ENCODE measurements at regions not wholly inside any gene's neighbourhood (a gene's known extent, or its start where the extent isn't known, plus 50 kb on each side); places are given as distances from the start of the nearest gene placed in this dataset.
A peak's percentile ranks its signal among the peaks of the same experiment; 100 is the strongest.
"Not testable (repeated sequence)": the region's sequence is repeated elsewhere in the genome, so short reads cannot be mapped to it uniquely, and the experiment has no call there.

- DNase-seq, result no peak
These were observed 408.2 kb upstream of the CBLB start for GRCh38 chr3:106276755-106277612.

- DNase-seq, result no peak
These were observed 408.9 kb upstream of the CBLB start for GRCh38 chr3:106277731-106278130.

- no peak for DNase-seq
These were observed 412.4 kb upstream of the CBLB start for GRCh38 chr3:106281221-106281620.

DNA sequence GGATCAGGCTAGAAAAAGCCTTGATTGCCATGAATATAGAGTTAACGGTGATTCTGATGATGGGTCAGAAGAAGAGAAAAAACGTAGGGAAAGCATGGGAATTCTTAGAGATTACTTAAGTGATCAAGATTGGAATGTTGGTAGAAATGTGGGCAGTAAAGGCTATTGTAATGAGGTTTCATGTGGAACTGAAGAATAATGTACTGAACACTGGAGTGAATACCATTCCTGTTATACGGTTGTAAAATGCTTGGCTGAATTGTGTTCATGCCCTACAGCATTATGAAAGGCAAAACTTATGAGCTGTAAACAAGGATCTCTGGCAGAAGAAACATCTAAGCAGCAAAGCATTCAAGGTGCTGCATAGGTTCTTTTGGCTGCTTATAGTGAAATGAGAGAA is 414.1 kb upstream of the CBLB start:
- no peak for DNase-seq

DNA sequence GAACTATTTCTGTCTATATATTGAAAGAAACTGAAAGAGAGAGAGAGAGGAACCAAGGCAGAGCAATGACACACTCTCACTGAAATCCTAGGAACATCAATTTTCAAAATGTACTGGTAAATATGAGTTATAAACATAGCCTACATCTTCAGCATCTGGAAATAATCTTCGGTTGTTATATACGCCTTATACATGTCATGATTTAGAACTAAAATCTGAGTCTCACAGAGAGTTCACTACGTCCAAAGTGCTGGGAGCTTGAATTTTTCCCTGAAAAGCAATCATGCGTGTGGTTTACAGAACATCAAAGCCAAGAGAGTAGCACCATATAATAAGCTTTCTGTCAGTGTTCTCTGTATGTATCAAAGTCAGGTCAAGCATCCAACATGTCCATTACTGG is 420.0 kb upstream of the CBLB start:
- DNase-seq, result no peak

GRCh38 chr3:106290304-106290997 is 421.6 kb upstream of the CBLB start:
- no peak for DNase-seq

DNA sequence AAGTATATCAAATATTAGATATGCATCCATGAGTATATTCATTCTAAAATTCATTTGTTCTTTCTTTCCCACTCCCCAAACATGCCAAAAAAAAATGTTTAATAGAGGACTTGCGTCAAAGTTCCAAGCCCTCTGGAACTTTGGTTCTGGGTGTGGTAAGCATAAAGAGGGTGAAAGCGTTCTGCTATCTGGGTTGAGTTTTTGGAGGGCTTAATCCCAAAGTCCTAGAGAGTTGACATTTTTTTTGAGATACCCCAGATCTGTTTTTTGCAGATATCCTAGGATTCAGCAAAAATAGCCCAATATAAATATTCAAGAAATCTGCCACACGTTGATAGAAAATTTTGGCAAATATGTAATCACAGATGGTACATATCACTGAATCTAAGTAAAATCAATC is 424.3 kb upstream of the CBLB start:
- DNase-seq, result no peak

- no peak for DNase-seq
These were observed 425.3 kb upstream of the CBLB start for GRCh38 chr3:106294121-106294520.

- DNase-seq, result peak in 1 of 2 experiments; percentile 48
These were observed 427.2 kb upstream of the CBLB start for GRCh38 chr3:106296062-106296461.

GRCh38 chr3:106299300-106300098 is 430.7 kb upstream of the CBLB start:
- DNase-seq, result no peak

- no peak for DNase-seq
These were observed 433.8 kb upstream of the CBLB start for GRCh38 chr3:106302451-106303221.

GRCh38 chr3:106303766-106304165 is 435.0 kb upstream of the CBLB start:
- DNase-seq, result no peak

DNA sequence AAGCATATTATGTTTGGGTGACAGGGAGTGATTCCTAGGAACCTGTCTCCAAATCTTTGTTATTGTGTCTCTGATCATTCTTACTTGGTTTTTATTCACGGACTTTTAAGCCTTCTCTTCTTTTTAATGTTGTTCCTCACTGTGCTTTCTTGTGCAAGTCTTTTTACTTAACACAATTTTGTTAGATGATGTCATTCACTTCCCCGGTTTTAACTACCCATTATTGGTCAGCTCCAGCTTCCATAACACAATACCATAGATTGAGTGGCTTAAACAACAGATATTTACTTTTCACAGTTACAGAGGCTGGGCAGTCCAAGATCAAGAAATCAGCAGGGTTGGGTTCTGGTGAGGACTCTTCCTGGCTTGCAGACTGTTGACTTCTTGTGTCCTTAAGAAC is 436.3 kb upstream of the CBLB start:
- DNase-seq, result no peak

DNA sequence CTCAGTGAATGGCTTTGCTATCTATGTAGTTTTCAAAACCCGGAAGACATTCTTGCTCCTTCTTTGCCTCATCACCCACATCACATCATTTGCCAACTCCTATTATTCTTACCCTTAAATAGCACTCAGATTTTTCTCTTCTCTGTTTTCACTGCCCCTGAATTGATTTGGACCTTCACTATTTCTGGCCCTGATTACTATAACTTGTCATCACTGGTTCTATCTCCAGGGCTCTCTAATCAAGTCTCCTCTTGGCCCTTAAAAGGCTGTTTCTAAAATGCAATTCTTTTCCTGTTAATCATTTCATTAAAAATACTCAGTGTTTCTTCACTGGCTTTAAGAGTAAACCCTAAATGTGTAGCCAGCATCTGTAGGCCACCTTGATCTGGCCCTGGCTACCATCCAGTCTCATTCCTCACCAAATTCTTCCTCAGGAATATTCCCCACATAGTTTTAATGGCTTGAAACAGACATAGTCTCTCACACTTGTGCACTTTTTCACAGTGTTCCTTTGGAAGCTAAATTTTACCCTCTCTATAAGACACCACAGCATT is 437.1 kb upstream of the CBLB start:
- DNase-seq, result no peak

GRCh38 chr3:106309274-106309673 is 440.5 kb upstream of the CBLB start:
- DNase-seq, result no peak

DNA sequence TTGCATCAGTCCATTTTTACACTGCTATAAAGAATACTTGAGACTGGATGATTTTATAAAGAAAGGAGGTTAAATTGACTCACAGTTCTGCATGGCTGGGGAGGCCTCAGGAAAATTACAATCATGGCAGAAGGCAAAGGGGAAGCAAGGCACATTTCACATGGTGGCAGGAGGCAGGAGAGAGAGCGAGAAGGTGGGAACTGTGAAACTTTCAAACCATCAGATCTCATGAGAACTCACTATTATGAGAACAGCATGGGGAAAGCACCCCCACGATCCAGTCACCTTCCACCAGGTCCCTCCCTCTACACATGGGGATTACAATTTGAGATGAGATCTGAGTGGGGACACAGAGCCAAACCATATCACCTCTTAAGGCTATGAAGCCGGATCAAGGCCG is 441.0 kb upstream of the CBLB start:
- DNase-seq, result not testable (repeated sequence)

DNA sequence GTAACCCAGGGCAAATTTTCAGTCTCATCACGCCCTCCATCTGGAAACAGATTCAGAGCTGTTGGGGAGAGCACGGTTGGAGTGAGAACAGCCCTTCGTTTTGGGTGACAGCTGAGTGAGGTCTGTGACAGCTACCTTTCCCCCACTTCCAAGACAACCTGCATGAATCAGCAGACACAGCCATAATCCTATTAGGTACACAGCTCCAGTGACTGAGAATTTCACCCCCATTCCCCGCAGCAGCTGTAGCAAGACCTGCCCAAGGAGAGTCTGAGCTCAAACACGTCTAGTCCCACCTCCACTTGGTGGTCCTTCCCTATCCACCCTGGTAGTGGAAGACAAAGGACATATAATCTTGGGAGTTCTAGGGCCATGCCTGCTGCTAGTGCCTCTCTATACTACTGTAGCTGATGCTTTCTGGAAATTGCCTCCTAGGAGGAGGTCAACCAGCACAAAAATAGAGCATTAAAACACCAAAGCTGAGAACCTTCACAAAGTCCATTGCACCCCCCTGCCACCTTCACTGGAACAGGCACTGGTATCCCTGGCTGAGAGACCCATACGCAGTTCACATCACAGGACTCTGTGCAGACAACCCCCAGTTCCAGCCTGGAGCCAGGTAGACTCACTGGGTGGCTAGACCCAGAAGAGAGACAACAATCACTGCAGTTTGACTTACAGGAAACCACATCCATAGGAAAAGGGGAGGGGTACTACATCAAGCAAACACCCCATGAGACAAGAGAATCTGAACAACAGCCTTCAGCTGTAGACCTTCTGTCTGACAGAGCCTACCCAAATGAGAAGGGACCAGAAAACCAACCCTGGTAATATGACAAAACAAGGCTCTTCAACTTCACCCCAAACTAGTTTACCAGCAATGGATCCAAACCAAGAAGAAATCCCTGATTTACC is 448.6 kb upstream of the CBLB start:
- no peak for DNase-seq

DNA sequence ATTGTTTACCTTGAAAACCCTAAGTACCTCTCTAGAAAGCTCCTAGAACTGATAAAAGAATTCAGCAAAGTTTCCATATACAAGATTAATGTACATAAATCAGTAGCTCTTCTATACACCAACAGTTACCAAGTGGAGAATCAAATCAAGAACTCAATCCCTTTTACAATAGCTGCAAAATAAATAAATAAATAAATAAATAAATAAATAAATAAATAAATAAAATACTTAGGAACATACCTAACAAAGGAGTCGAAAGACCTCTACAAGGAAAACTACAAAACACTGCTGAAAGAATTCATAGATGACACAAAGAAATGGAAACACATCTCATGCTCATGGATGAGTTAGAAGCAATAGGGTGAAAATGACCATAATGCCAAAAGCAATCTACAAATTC is 452.6 kb upstream of the CBLB start:
- DNase-seq, result not testable (repeated sequence)

DNA sequence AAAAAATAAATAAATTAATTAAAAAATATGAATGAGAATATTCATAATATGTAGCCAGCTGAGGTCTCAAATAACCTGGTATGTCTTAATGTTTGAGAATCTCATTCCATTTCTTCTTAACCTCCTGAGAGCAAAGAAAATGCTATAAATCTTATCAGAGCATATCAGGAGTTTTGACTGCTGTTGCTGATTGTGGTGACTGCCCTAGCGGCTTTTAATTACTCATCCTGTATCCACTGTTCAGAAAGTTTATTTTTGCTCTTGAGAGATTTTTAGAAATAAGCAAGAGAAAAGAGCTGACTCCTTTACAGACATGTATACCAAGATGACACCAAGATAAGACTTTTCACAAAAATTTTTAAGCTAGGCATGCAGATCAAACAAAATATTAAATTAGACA is 454.8 kb upstream of the CBLB start:
- DNase-seq, result no peak

DNA sequence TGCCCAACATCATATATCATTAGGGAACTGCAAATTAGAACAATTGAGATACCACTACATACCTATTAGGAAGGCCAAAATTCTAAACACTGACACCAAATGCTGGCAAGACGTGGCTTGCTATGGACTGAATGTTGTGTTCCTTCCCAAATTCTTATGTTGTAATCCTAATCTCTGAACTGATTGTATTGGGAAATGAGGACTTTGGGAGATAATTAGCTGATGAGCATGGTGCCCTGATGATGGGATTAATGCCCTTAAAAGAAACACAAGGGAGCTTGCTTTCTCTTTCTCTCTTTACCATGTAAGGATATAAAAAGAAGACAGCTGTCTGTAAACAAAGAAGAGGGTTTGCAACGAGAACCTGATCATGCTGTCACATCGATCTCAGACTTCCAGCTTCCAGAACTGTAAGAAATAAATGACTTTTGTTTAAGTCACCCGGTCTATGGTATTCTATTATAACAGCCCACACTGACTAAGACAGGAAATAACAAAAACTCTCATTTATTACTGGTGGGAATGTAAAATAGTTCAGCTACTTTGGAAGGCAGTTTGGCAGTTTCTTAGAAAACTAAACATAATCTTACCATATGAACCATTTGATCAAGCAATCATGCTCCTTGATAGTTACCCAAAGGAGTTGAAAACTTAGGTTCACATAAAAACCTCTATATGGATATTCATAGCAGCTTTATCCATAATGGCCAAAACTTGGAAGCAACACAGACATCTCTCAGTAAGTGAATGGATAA is 458.3 kb upstream of the CBLB start:
- no peak for DNase-seq

GRCh38 chr3:106327696-106328025 is 458.8 kb upstream of the CBLB start:
- no peak for DNase-seq
